Karpas-422 (cell line): ENCODE measurements at regions not wholly inside any gene's neighbourhood (a gene's known extent, or its start where the extent isn't known, plus 50 kb on each side); places are given as distances from the start of the nearest gene placed in this dataset.

Source experiments
- DNase-seq: peaks from one replicate; pipeline ENCODE4 v3.0.0-alpha.2; 2015
- H2AFZ ChIP-seq: fragments of 200-600 bp; sonication (generic); 2 replicates; pipeline ENCODE4 v1.6.1; 2014; ENCODE audit warnings: antibody characterized with exemption, low read length, mixed read lengths
- H3K27ac ChIP-seq: fragments of 200-600 bp; sonication (generic); 2 replicates; pipeline ENCODE4 v1.5.1; 2014; ENCODE audit warnings: mild to moderate bottlenecking, low read length, moderate library complexity
- H3K27me3 ChIP-seq: fragments of 200-600 bp; sonication (generic); 2 replicates; pipeline ENCODE4 v1.6.1; 2014; ENCODE audit warnings: low read length, mixed read lengths
- H3K36me3 ChIP-seq: fragments of 200-600 bp; sonication (generic); 2 replicates; pipeline ENCODE4 v1.6.1; 2014; ENCODE audit warnings: low read length, mixed read lengths; ENCODE audit not compliant: insufficient read depth
- H3K4me1 ChIP-seq: fragments of 200-600 bp; sonication (generic); 2 replicates; pipeline ENCODE4 v1.6.1; 2014; ENCODE audit warnings: mild to moderate bottlenecking, low read length, mixed read lengths
- H3K4me2 ChIP-seq: fragments of 200-600 bp; sonication (generic); 2 replicates; pipeline ENCODE4 v1.6.1; 2014; ENCODE audit warnings: low read length, low read depth, mild to moderate bottlenecking; ENCODE audit not compliant: poor library complexity, severe bottlenecking
- H3K4me3 ChIP-seq: fragments of 200-600 bp; sonication (generic); 2 replicates; pipeline ENCODE4 v1.5.1; 2014; ENCODE audit warnings: mild to moderate bottlenecking, antibody characterized with exemption, low read length, mixed read lengths
- H3K79me2 ChIP-seq: fragments of 200-600 bp; sonication (generic); 2 replicates; pipeline ENCODE4 v1.6.1; 2014; ENCODE audit warnings: mild to moderate bottlenecking, low read length, mixed read lengths
- H3K9ac ChIP-seq: fragments of 200-600 bp; sonication (generic); 2 replicates; pipeline ENCODE4 v1.6.0; 2014; ENCODE audit warnings: low read length
- H3K9me2 ChIP-seq: fragments of 200-600 bp; sonication (generic), shearing (Covaris generic); replicated peaks from 2 replicates; pipeline ENCODE4 v1.6.0; 2014; ENCODE audit warnings: mild to moderate bottlenecking, low read length, moderate library complexity; ENCODE audit not compliant: insufficient read depth
- H3K9me3 ChIP-seq: fragments of 300-700, 200-600 bp; sonication (generic); 2 replicates; pipeline ENCODE4 v1.6.1; 2014; ENCODE audit warnings: low read length, mixed read lengths
- H4K20me1 ChIP-seq: fragments of 200-600 bp; sonication (generic); 2 replicates; pipeline ENCODE4 v1.6.1; 2014; ENCODE audit warnings: mild to moderate bottlenecking, antibody characterized with exemption, low read length, low read depth; ENCODE audit not compliant: insufficient read depth

GRCh38 chr6:9647599-9647998 lies 767.3 kb downstream of the TFAP2A start:
- no peaks in the 10 kb centered on the region for H3K79me2 ChIP-seq
- no peaks in the 10 kb centered on the region for H3K27me3 ChIP-seq
- peaks cover 5% of the 10 kb centered on the region; the same call in 1 of the 2 replicates for H3K9me3 ChIP-seq
- DNase-seq, result no peak
- H3K36me3 ChIP-seq, result no peaks in the 10 kb centered on the region
- H3K4me1 ChIP-seq, result no peaks in the 10 kb centered on the region
- no peak overlapping the region for H3K9ac ChIP-seq
- no peak overlapping the region for H3K4me3 ChIP-seq
- H2AFZ ChIP-seq, result no peak overlapping the region
- H4K20me1 ChIP-seq, result no peaks in the 10 kb centered on the region
- H3K9me2 ChIP-seq, result no peaks in the 10 kb centered on the region
- no peak overlapping the region for H3K4me2 ChIP-seq
- H3K27ac ChIP-seq, result no peak overlapping the region

- DNase-seq, result no peak
- Histone ChIP-seq H2AFZ (no peak overlapping the region), H3K4me2 (no peak overlapping the region), H3K9ac (no peak overlapping the region), H3K27ac (no peak overlapping the region), H3K4me3 (no peak overlapping the region), H4K20me1 (no peaks in the 10 kb centered on the region), H3K79me2 (no peaks in the 10 kb centered on the region), H3K4me1 (no peaks in the 10 kb centered on the region), H3K9me2 (no peaks in the 10 kb centered on the region), H3K9me3 (0 out of 2 replicates have a peak, but pooled peaks cover 4% of the 10 kb centered on the region), H3K27me3 (no peaks in the 10 kb centered on the region), H3K36me3 (no peaks in the 10 kb centered on the region)
Measured at GRCh38 chr6:9647071-9647445, 767.8 kb downstream of the TFAP2A start.

DNA sequence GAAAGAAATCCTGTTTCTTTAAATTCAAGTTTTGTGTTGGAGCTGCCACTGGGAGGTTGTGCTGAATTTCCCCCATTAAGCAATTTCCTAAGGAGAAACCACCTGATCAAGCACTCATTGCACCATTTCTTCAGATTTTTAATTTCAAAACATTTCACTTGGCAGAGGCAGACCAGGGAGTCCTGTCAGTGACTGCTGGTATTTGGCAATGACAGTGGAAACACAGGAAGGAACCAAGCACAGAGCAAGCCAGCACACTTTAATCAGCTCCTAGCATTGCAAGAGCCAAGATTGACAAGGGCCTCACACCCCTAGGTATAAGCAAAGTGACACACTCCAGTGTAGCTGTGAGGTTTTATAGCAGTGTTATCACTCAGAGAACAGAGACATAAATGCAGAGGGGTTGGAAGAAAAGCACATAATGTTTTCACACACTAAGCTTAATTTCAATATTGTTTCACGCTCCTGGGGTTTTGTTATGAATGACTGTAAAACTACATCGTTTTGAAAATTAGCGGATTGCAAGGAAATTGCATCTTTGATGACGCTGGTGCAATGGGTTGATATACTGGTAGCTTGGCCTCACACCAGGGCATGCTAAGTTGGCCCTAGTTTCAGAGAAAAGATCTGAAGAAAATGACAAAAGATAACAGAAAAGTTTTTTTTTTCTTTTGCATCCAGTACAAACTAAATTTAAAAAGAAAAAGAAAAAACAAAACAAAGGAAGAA lies 768.4 kb downstream of the TFAP2A start:
- Histone ChIP-seq H3K27ac (no peak overlapping the region), H3K4me1 (no peaks in the 10 kb centered on the region), H3K27me3 (no peaks in the 10 kb centered on the region), H3K9me2 (no peaks in the 10 kb centered on the region), H3K9me3 (no peaks in the 10 kb centered on the region), H3K4me3 (no peak overlapping the region), H4K20me1 (no peaks in the 10 kb centered on the region), H3K36me3 (no peaks in the 10 kb centered on the region), H3K79me2 (no peaks in the 10 kb centered on the region), H3K4me2 (no peak overlapping the region), H2AFZ (no peak overlapping the region), H3K9ac (no peak overlapping the region)
- no peak for DNase-seq

DNA sequence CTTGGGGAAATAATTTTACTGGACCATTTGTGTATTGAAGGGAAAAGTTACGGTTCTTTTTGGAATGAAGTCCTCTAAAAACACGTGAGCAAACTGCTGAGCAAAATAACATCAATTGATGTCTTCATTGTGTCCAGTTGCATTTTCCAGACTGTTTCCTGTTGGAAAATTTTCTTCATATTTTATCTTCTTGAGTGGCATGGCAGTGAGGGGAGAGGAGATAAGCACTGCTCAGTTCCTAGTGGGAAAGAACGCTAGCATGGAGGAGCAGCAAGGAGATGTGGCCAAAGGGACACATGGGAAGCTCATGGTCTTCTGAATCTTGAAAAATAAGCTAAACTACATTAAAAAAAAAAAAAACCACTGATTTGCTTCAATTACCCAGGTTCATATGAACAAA lies 776.0 kb downstream of the TFAP2A start:
- DNase-seq, result no peak
- no peaks in the 10 kb centered on the region; the same call in 1 of the 2 replicates for H3K9me2 ChIP-seq
- no peaks in the 10 kb centered on the region for H3K79me2 ChIP-seq
- no peak overlapping the region for H3K4me3 ChIP-seq
- H3K36me3 ChIP-seq, result no peaks in the 10 kb centered on the region
- no peaks in the 10 kb centered on the region; the same call in 1 of the 2 replicates for H3K9me3 ChIP-seq
- H2AFZ ChIP-seq, result no peak overlapping the region
- H3K9ac ChIP-seq, result no peak overlapping the region
- no peaks in the 10 kb centered on the region for H3K4me1 ChIP-seq
- no peaks in the 10 kb centered on the region for H4K20me1 ChIP-seq
- H3K27ac ChIP-seq, result no peak overlapping the region
- H3K27me3 ChIP-seq, result no peaks in the 10 kb centered on the region
- no peak overlapping the region for H3K4me2 ChIP-seq

DNA sequence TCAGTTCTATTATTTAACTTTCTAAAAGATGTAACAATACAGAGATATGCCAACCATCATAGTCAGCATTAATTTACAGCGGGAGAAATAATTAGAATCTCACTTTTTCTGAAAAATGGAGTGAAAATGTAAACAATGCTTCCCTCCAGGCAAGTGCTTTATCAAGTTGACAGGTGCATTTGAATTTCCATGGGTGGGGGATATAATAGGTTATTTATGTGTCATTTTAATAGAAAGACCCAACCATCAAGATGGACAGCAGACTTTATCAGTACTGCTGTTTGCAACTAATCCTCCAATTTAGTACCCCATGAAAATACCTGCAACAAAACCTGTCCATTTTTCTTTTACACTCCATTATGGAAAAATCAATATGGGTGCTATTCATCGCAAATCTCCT lies 780.1 kb downstream of the TFAP2A start:
- H4K20me1 ChIP-seq, result no peaks in the 10 kb centered on the region
- H3K27ac ChIP-seq, result no peak overlapping the region
- no peaks in the 10 kb centered on the region for H3K4me1 ChIP-seq
- no peak overlapping the region for H2AFZ ChIP-seq
- no peaks in the 10 kb centered on the region for H3K27me3 ChIP-seq
- DNase-seq, result no peak
- H3K4me2 ChIP-seq, result no peak overlapping the region
- no peak overlapping the region for H3K9ac ChIP-seq
- no peaks in the 10 kb centered on the region for H3K79me2 ChIP-seq
- no peak overlapping the region for H3K4me3 ChIP-seq
- H3K9me3 ChIP-seq, result peaks cover 3% of the 10 kb centered on the region; the same call in 1 of the 2 replicates
- H3K9me2 ChIP-seq, result no peaks in the 10 kb centered on the region; the same call in 1 of the 2 replicates
- H3K36me3 ChIP-seq, result no peaks in the 10 kb centered on the region

DNA sequence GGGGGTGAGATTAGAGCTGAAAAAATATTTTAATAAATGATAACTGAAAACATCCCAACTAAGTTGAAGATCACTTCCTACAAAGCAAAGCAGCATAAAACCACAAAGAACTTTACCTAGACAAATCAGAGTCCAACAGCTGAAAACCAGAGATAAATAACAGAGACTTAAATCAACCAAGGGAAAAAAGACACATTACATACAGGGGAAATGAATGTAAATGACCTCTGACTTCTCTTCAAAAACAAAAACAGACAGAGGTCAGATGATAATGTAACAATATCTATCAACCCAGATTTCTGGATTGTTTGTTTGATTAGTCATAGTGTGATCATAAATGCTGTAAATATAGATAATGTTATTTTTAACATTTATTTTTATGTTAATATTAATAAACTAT lies 782.8 kb downstream of the TFAP2A start:
- no peak overlapping the region for H3K9ac ChIP-seq
- no peaks in the 10 kb centered on the region for H3K4me1 ChIP-seq
- DNase-seq, result no peak
- H3K36me3 ChIP-seq, result no peaks in the 10 kb centered on the region
- H4K20me1 ChIP-seq, result no peaks in the 10 kb centered on the region
- H3K9me3 ChIP-seq, result peaks cover 3% of the 10 kb centered on the region; the same call in 1 of the 2 replicates
- H3K4me2 ChIP-seq, result no peak overlapping the region
- H3K9me2 ChIP-seq, result no peaks in the 10 kb centered on the region
- no peaks in the 10 kb centered on the region for H3K79me2 ChIP-seq
- H2AFZ ChIP-seq, result no peak overlapping the region
- H3K4me3 ChIP-seq, result no peak overlapping the region
- no peaks in the 10 kb centered on the region for H3K27me3 ChIP-seq
- H3K27ac ChIP-seq, result no peak overlapping the region

DNA sequence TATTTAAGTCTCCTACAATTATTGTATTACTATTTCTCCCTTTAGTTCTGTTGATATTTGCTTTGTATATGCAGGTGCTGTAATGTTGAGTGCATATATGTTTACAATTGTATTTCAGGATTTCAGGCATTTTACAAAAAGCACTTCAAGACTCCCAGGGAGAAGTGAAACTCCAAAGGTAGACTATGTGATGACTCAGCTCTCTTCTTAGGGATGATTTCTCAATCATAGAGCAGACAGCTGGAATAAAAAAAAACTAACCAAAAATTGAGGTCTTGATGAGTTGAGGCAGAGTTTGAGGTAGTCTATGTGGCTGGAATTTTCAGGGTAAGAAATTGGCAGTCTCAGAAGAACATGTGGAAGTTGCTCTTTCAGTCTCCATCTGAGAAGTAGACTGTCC lies 786.1 kb downstream of the TFAP2A start:
- Histone ChIP-seq H3K9ac (no peak overlapping the region), H3K27me3 (no peaks in the 10 kb centered on the region)
- no peak for DNase-seq

DNA sequence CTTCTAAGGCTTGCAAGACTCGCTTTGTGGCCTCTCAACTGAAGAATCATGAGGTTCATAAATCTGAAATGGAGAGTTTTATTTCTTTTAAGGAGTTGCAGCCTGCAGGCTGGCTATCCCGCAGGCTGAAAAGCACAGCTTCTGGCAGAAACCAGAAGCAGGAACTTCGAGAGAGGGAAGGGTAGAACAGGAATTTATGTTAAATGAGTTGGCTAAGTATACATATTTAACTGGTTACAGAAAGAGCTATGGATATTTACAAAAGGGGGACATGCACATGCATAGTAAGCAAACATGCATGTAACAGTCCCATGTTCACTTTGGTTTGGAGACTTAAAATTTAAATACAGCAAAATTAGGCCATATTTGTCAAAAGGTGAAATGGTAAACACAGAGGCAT lies 787.0 kb downstream of the TFAP2A start:
- Histone ChIP-seq H3K9ac (no peak overlapping the region), H3K27ac (no peak overlapping the region), H3K4me3 (no peak overlapping the region), H3K27me3 (no peaks in the 10 kb centered on the region), H3K36me3 (no peaks in the 10 kb centered on the region), H3K9me3 (peaks cover 3% of the 10 kb centered on the region; the same call in 1 of the 2 replicates), H3K4me2 (no peak overlapping the region), H3K79me2 (no peaks in the 10 kb centered on the region), H4K20me1 (no peaks in the 10 kb centered on the region), H3K4me1 (no peaks in the 10 kb centered on the region), H3K9me2 (no peaks in the 10 kb centered on the region), H2AFZ (no peak overlapping the region)
- no peak for DNase-seq

More for the DNA sequence above, 786.1 kb downstream of the TFAP2A start:
- Histone ChIP-seq H3K4me3 (no peak overlapping the region), H3K79me2 (no peaks in the 10 kb centered on the region), H3K36me3 (no peaks in the 10 kb centered on the region), H3K4me2 (no peak overlapping the region), H3K27ac (no peak overlapping the region), H2AFZ (no peak overlapping the region), H3K9me2 (no peaks in the 10 kb centered on the region), H4K20me1 (no peaks in the 10 kb centered on the region), H3K4me1 (no peaks in the 10 kb centered on the region), H3K9me3 (peaks cover 3% of the 10 kb centered on the region; the same call in 1 of the 2 replicates)
